Skin epidermis (tissue), 12 donors: ENCODE measurements at regions not wholly inside any gene's neighbourhood (a gene's known extent, or its start where the extent isn't known, plus 50 kb on each side); places are given as distances from the start of the nearest gene placed in this dataset.
"Not testable (repeated sequence)": the region's sequence is repeated elsewhere in the genome, so short reads cannot be mapped to it uniquely, and the experiment has no call there.

Experiments
- H3K27ac ChIP-seq, 21 experiments: fragments of 200-600 bp; sonication (generic) in 11 of 21; one replicate each; pipeline ENCODE4 v1.5.0; 2020; ENCODE audit warnings: mild to moderate bottlenecking in 3 of 21, inconsistent platforms in 2 of 21, moderate library complexity in 2 of 21
- H3K4me3 ChIP-seq, 7 experiments: fragments of 200-600 bp; sonication (generic) in 2 of 7; one replicate each; pipeline ENCODE4 v1.5.0; 2020; ENCODE audit warnings: inconsistent platforms in 2 of 7, mild to moderate bottlenecking in 2 of 7, moderate library complexity in 1 of 7

DNA sequence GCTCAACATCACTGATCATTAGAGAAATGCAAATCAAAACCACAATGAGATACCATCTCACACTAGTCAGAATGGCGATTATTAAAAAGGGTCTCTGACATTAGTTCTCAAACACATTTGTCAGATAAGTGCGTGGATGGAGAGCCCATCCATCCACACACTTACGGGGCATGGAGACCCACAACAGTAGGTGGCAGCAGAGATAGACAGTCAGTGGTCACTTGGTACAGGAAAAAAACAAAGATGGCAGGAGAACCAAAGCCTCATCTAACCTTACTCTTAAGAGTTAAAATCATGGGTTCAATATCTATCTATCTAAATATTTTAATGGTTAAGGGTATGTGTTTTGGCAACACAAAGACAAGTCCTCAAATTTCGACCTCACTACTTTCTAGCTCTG lies 1378.7 kb upstream of the C9orf72 start:
- no peak overlapping the region for H3K27ac ChIP-seq
- H3K4me3 ChIP-seq, result no peak overlapping the region

DNA sequence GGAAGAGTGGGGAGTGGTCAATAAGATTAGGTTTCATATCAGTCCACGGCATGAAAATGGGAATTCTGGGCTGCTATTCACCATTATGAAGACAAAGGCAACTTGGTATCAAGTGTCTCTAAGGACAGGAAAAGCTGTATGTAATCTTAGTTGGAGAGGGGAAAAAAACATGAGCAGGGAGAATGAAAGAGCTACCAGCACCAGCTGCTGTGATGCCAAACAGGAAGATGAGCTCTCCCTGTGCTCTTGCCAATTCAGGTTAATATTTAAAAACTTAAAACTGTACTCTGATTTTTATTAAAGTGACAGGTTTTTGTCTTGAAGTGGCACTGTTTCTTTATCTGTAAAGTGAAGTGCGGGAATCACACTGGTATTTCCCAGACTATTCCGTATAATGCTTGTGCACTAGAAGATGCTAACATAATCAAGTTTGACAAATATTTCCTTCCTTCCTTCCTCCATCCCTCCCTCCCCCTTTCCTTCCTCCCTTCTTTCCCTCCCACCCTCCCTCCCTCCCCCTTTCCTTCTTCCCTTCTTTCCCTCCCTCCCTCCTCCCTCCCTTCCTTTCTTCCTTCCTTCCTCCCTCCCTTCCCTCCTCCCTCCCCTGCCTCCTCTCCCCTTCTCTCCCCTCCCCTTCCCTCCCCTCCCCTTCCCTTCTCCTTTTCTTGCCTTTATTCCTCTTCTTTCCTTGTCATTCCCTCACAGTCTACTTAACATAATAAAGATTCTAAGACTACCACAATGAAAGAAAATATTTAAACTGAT lies 1383.0 kb upstream of the C9orf72 start:
- Histone ChIP-seq H3K27ac (no peak overlapping the region), H3K4me3 (no peak overlapping the region)

DNA sequence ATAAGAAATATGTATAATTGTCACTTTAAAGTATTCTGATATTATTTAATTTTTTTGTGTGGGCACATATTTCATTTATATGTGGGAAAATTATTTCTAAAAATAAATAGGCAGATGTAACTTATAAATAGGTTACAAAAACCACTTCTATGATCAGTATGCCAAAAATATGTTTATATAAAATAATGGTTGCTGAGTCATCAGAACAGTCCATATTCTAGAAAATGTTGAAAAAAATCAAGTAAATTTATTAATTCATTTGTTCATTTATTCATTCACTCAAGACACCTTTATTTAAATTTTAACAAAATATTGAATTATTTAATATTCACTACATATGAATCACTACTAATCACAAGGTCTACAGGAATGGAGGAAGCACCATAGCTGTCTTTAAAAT lies 1387.3 kb upstream of the C9orf72 start:
- H3K27ac ChIP-seq, result no peak overlapping the region

DNA sequence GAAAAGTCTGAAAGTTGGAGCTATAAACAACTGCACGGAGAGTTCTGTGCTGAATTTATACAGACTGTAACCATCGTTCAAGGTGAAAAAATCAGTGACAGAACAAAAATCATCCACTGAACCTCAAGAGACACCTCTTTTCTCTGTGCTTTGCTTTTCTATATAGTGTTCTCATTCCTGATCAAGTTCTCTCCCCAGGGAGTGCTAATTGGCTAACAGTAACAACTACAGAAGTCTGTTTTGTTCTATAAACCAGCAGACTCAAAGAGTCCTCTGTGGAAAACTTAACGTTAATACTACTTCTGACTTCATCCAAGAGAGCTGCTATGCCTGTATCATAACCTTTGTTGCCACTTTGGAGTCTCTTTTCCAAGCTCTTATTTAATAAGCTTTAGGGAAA lies 1388.3 kb upstream of the C9orf72 start:
- no peak overlapping the region for H3K4me3 ChIP-seq
- no peak overlapping the region for H3K27ac ChIP-seq

More for the DNA sequence above, 1387.3 kb upstream of the C9orf72 start:
- H3K4me3 ChIP-seq, result no peak overlapping the region

DNA sequence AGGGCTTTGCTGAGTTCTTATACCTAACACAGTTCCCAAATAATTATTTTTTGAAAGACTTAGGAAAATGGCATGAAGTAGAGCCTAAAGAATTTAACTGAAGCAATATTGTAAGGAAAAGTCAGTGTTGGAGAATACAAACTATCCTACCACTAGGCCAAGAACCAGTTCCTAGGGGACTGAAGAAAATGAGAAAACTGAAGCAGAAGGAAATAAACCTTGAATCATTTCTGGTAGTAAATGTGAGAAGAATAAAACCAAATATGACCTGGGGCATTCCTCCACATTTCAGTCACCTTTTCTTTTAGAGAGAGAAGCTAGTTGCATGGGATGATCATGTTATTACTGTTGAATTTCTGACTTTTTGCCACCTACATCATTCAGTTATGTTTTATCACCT lies 1393.9 kb upstream of the C9orf72 start:
- H3K4me3 ChIP-seq, result no peak overlapping the region
- H3K27ac ChIP-seq, result no peak overlapping the region

DNA sequence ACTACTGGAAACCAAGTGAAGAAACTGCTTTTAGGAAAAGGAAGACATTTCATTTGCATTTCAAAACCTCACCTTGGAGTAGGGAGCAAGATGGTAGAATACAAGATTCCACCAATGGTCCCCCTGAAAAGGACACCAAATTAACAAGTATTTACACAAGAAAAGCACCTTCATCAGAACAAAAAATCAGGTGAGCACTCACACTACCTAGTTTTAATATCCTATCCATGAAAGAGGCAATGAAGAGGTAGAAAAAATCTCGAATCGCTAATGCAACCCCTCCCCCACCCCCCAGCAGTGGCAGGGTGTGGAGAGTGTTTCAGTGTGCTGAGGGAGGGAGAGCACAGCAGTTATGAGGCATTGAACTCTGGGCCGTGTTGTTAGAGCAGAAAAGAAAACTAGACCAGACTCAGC lies 1397.0 kb upstream of the C9orf72 start:
- Histone ChIP-seq H3K27ac (no peak overlapping the region), H3K4me3 (no peak overlapping the region)

DNA sequence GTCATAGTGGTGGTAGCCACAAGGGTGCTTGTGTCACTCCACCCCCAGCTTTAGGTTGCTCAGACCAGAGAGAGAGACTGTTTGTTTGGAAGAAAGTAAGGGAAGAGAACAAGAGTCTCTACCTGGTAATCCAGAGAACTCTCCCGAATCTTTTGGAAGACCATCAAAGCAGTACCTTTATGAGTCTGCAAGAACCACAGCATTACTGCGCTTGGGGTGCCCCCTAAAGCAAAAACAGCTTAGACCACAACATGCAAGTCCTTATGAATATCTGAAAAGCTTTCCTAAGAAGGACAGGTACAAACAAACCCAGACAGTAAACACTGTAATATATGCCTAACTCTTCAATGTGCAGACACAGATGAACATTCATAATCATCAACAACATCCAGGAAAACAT lies 1398.6 kb upstream of the C9orf72 start:
- Histone ChIP-seq H3K4me3 (no peak overlapping the region), H3K27ac (no peak overlapping the region)

DNA sequence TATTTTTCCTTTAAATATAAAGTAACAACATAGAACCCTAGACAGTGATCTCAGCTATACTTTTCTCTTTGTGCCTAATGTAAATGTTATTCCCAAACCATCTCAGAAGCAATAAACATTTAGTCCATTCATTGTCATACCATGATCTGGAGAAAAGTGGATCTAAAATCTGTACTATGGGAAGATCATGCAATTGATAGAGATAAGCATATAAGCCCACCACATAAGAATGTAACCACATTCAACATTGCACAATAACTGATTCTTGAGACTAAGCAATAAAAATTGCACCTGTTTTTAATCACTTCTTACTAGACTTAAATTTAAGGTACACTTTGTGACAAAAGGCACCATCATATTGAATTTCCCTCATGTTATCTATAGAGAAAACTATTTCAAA lies 1403.0 kb upstream of the C9orf72 start:
- Histone ChIP-seq H3K4me3 (no peak overlapping the region), H3K27ac (no peak overlapping the region)

DNA sequence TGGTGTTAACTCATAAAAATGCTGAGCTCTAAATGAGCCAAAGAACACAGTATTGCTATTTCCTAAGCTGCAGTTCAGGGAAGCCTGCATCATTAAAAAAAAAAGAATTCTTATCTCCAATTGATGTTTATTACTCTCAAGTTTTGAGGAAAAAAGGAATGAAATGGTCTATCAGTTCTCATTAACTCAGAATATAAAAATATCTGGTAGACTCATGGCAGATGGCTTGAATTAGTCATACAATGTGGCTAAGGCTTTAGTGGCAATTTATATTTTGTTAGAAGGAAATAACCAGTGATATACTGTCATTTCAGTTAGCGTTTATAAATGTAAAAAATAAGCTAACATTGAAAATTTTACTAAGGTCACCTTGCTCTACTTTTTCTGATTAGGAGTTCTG lies 1403.4 kb upstream of the C9orf72 start:
- Histone ChIP-seq H3K4me3 (no peak overlapping the region), H3K27ac (no peak overlapping the region)

DNA sequence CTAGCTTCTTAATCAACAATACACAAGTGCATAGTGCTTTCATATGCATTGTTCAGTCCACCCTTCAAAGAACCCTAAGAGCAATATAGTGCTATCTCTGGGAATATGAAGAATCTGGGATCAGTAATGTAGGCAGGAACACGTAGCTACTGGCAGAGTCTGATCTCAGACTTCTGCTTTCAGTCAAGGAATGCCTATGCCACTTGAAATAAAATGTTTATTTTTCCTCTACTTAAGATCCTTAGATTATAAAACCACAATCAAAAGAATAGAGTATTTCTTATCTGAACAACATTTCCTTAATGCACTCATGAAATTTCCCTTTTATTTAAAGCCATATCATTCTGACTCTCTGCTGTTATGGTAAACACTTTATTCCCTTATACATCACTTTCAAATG lies 1407.8 kb upstream of the C9orf72 start:
- H3K27ac ChIP-seq, result no peak overlapping the region
- no peak overlapping the region for H3K4me3 ChIP-seq

DNA sequence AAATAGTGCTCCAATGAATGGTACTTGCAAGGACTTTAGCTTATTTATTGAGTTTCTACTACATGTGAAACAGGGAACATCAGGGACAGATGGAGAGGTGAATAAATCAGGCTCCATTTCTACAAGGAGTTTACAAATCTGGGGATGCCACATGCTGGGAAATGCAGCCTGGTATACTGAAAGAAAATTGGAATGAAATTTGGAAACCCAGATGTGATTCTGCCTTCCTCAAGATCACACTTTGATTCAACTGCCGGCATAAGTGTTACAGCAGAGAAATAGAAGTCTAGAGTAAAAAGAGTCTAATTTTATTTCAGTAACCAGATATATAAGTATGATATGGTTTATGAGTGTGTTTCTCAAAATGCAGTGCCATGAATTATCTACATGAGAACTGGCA lies 1408.4 kb upstream of the C9orf72 start:
- no peak overlapping the region for H3K27ac ChIP-seq
- no peak overlapping the region for H3K4me3 ChIP-seq

DNA sequence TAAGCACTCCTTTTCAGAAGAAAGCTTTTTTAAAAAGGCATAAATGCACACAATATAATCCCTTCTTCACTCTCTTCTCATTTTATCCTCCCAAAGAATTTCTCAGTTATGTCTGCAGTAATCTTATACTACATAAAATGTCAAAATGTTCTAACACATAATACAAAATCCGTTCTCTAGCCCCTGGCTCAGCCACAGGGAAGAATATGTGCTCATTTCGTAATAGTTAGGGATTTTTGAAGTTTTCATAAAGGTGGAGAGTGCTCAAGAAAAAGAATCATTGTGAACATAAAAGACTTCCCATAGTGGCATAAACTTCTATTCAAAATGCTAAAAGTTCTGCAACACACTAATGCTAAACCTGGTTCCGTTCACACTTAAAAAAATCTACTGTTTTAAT lies 1410.7 kb upstream of the C9orf72 start:
- Histone ChIP-seq H3K4me3 (no peak overlapping the region), H3K27ac (no peak overlapping the region)

DNA sequence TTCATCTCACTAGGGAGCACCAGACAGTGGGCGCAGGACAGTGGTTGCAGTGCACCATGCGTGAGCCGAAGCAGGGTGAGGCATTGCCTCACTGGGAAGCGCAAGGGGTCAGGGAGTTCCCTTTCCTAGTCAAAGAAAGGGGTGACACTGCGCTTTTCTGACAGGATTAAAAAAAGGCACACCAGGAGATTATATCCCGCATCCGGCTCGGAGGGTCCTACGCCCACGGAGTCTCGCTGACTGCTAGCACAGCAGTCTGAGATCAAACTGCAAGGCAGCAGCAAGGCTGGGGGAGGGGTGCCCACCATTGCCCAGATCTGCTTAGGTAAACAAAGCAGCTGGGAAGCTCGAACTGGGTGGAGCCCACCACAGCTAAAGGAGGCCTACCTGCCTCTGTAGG lies 1416.7 kb upstream of the C9orf72 start:
- not testable (repeated sequence) for H3K27ac ChIP-seq, H3K4me3 ChIP-seq

DNA sequence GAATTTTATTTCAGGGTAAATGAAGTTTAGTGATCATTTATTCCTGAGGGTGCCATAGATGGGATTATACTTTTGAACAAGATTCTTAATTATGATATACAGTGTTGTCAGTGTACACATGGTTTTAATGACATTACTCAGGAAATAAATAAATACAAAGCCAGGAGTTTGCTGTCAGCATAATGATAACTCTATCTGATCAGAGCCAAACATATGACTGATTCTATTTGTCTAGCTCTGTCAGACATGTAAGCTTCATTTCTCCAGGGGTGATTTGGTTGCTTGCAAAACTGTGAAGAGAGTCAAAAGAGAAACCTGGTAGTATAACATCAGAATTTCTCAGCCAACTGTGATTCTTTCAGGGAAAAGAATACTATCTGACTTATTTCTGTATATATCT lies 1425.8 kb upstream of the C9orf72 start:
- H3K4me3 ChIP-seq, result no peak overlapping the region
- no peak overlapping the region for H3K27ac ChIP-seq

DNA sequence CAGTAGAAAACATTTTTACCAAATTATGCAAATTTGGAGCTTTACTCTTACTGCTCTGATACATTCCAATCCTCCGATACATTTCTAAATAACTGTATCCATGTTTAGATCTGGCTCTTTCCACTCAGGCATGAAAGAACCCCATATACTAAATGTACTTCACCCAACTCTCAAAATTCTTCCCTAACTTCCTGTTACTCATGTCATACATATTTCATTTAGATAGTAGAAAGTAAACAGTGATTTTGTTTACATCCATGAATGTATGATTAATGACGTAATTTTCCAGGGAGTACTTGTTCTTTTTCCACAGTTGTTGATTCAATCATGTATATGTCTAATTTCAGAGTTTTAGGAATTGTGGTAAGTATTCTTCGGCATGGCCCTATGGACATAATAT lies 1426.5 kb upstream of the C9orf72 start:
- Histone ChIP-seq H3K27ac (no peak overlapping the region), H3K4me3 (no peak overlapping the region)

DNA sequence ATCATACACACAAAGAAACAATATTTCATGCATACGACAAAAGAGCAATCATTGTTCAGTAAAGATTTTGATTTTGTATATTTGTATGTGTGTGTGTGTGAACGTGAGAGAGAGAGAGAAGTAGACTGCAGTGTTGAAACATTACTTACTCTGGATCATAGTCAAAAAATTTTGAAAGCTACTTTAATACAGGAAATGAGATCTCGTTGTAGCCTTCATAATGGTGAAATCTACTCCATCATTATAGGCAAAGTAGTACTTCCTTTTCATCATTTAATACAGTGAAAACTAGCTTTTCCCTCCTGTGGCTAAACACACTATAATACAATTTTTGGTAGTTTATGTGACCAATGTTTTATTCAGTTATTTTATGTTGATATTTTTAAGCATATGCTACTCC lies 1427.7 kb upstream of the C9orf72 start:
- H3K27ac ChIP-seq, result no peak overlapping the region
- H3K4me3 ChIP-seq, result no peak overlapping the region

DNA sequence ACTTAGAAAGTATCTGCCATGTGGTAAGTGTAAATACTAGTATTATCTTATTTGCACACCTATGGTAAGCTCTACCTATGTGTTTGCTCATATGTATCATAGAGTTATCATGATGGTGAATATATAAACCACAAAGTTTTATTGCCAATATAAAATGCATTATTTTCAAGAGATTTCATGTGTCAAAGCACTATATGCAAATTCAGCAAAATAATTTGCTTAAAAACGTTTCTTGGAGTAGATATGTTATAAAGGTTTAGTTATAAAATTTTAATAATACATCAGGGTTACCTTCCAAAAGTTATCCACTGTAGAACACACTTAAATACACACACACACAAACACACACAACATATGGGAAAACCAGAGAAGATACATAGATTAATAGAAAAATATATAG lies 1431.7 kb upstream of the C9orf72 start:
- no peak overlapping the region for H3K27ac ChIP-seq
- H3K4me3 ChIP-seq, result no peak overlapping the region

DNA sequence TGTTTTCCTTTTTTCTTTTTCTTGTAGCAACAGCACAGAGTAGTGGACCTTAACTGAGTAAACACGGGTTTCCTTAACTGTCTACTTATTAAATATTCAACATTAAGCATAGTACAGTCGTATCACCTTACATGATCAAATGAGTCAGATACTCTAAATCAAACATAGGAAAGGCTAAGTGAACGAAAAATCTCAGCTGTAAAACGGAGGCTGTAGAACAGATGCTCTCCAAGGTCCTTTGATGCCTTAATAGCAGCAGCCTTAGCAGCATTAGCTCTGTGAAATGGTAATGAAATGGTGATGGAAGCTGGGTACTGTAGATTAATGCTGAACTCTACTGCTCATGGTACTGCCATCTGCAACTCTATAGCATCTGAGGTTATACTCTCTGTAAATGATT lies 1433.3 kb upstream of the C9orf72 start:
- Histone ChIP-seq H3K27ac (no peak overlapping the region), H3K4me3 (no peak overlapping the region)

DNA sequence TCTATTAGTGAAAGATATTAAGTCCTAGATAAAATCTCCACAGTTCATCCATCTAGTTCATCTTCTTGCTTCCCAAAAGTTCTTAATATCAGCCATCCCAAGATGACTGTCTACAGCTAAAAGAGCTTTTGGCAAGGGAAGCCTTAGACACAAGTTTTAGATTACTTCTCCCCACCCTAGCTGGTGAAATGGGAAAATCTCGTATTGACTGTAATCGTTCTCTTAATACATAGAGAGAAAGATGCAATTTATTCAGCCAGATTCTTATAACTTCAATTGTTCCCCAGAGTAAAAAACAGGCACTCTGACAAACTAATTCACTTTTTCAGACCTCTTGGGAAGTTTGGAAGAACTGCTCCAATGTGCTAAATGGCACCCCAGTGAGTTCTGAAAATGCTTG lies 1439.6 kb upstream of the C9orf72 start:
- H3K4me3 ChIP-seq, result no peak overlapping the region
- no peak overlapping the region for H3K27ac ChIP-seq

DNA sequence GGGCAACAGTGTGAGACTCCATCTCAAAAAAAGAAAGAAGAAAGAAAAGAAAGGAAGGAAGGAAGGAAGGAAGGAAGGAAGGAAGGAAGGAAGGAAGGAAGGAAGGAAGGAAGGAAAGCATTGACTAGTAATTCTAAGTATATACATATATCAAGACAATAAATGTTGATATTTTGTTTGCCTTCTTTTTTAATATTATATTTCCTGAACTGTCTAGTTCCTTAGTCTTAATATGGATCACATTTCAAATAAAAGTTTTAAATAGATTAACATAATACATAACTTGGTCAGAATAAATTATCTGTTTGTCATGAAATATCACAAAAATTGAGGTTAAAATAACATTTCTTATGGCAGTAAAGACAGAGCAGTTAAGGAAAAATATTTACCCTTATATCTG lies 1448.4 kb upstream of the C9orf72 start:
- Histone ChIP-seq H3K4me3 (no peak overlapping the region), H3K27ac (no peak overlapping the region)

DNA sequence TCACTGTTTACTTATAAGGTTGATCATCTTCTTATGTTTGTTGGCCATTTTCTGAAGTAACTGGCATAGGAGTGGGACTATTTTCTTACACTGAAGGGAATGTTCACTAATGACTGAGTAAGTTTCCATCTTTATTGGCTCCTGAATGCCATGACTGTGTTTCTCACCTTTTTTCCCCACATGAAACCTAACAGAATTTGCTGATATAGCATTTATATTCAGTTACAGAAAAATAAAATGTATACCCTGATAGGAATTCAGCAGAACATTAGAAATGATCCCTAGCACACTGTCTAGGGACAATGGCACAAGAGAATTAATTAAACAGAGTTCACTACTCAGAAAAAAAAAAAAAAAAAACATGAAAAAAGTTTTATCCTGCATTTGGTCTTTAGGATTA lies 1465.1 kb upstream of the C9orf72 start:
- no peak overlapping the region for H3K27ac ChIP-seq
- no peak overlapping the region for H3K4me3 ChIP-seq

DNA sequence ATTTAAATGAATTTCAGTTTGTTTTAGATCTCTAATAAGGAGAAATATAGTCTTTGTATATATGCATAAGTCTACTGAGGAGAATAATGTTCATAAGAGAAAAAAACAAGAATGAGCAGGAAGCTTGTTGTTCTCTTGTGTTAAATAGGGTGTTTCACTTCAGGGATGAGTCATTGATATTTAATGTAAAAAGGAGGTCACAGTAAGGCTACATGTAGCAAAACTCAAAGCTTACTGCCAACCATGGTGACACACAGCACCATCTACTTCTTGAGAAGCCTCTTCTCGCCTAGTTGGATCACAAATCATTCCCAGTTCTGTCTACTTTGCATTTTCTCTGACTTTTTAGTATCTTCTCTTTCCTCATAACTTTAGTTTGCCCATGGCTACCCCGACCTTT lies 1466.0 kb upstream of the C9orf72 start:
- Histone ChIP-seq H3K4me3 (no peak overlapping the region), H3K27ac (no peak overlapping the region)
